ENCODE measurements at regions not wholly inside any gene's neighbourhood (a gene's known extent, or its start where the extent isn't known, plus 50 kb on each side); places are given as distances from the start of the nearest gene placed in this dataset.

GRCh38 chr5:145497052-145497451 is 338.1 kb downstream of the PRELID2 start:
- Histone ChIP-seq H3K4me1 (peaks cover 9% of the 10 kb centered on the region; the same call in 1 of the 2 replicates), H3K9me3 (no peaks in the 10 kb centered on the region), H3K4me3 (no peak overlapping the region), H3K27me3 (ENCODE audit: low read depth) (no peaks in the 10 kb centered on the region), H3K36me3 (replicated peaks) (no peaks in the 10 kb centered on the region)
- in situ Hi-C loops (cut with MboI; ENCODE audit: low sequenced_read_pairs): no loop called here
- no peak for DNase-seq (ENCODE audit: low spot score in 2 of 2)

GRCh38 chr5:145495741-145496140 is 339.4 kb downstream of the PRELID2 start:
- DNase-seq (ENCODE audit: low spot score in 2 of 2): no peak
- Histone ChIP-seq H3K4me1 (peaks cover 9% of the 10 kb centered on the region; the same call in 1 of the 2 replicates), H3K4me3 (no peak overlapping the region), H3K9me3 (no peaks in the 10 kb centered on the region), H3K36me3 (replicated peaks) (no peaks in the 10 kb centered on the region), H3K27me3 (ENCODE audit: low read depth) (no peaks in the 10 kb centered on the region)
- in situ Hi-C loops (cut with MboI; ENCODE audit: low sequenced_read_pairs): no loop called here

GRCh38 chr5:145495196-145495595 is 339.9 kb downstream of the PRELID2 start:
- Histone ChIP-seq H3K4me1 (peaks cover 9% of the 10 kb centered on the region; the same call in 1 of the 2 replicates), H3K27me3 (ENCODE audit: low read depth) (no peaks in the 10 kb centered on the region), H3K4me3 (no peak overlapping the region), H3K36me3 (replicated peaks) (no peaks in the 10 kb centered on the region), H3K9me3 (no peaks in the 10 kb centered on the region)
- in situ Hi-C loops (cut with MboI; ENCODE audit: low sequenced_read_pairs): no loop called here
- DNase-seq (ENCODE audit: low spot score in 2 of 2): no peak

- H3K9me3 ChIP-seq: no peaks in the 10 kb centered on the region
- H3K27me3 ChIP-seq (ENCODE audit: low read depth): no peaks in the 10 kb centered on the region
- H3K4me3 ChIP-seq: no peak overlapping the region
- no peaks in the 10 kb centered on the region; the same call in 1 of the 2 replicates for H3K4me1 ChIP-seq
- in situ Hi-C loops (cut with MboI; ENCODE audit: low sequenced_read_pairs): no loop called here
- no peak for DNase-seq (ENCODE audit: low spot score in 2 of 2)
- H3K36me3 ChIP-seq (replicated peaks): no peaks in the 10 kb centered on the region
These were observed 341.7 kb downstream of the PRELID2 start for GRCh38 chr5:145493435-145493834.

GRCh38 chr5:145489516-145489915 is 345.6 kb downstream of the PRELID2 start:
- Histone ChIP-seq H3K9me3 (no peaks in the 10 kb centered on the region), H3K4me1 (no peaks in the 10 kb centered on the region; the same call in 1 of the 2 replicates), H3K36me3 (replicated peaks) (no peaks in the 10 kb centered on the region), H3K4me3 (no peak overlapping the region), H3K27me3 (ENCODE audit: low read depth) (no peaks in the 10 kb centered on the region)
- in situ Hi-C loops (cut with MboI; ENCODE audit: low sequenced_read_pairs): no loop called here
- no peak for DNase-seq (ENCODE audit: low spot score in 2 of 2)

- H3K36me3 ChIP-seq (replicated peaks): no peaks in the 10 kb centered on the region
- H3K4me1 ChIP-seq: no peaks in the 10 kb centered on the region
- no peak for DNase-seq (ENCODE audit: low spot score in 2 of 2)
- no peaks in the 10 kb centered on the region for H3K27me3 ChIP-seq (ENCODE audit: low read depth)
- in situ Hi-C loops (cut with MboI; ENCODE audit: low sequenced_read_pairs): no loop called here
- no peaks in the 10 kb centered on the region for H3K9me3 ChIP-seq
- H3K4me3 ChIP-seq: no peak overlapping the region
These were observed 351.0 kb downstream of the PRELID2 start for GRCh38 chr5:145484158-145484557.

GRCh38 chr5:145483212-145483611 is 351.9 kb downstream of the PRELID2 start:
- no peak overlapping the region for H3K4me3 ChIP-seq
- in situ Hi-C loops (cut with MboI; ENCODE audit: low sequenced_read_pairs): no loop called here
- no peaks in the 10 kb centered on the region for H3K36me3 ChIP-seq (replicated peaks)
- H3K4me1 ChIP-seq: no peaks in the 10 kb centered on the region
- DNase-seq (ENCODE audit: low spot score in 2 of 2): no peak
- H3K27me3 ChIP-seq (ENCODE audit: low read depth): no peaks in the 10 kb centered on the region
- H3K9me3 ChIP-seq: no peaks in the 10 kb centered on the region

- Histone ChIP-seq H3K4me1 (no peaks in the 10 kb centered on the region), H3K27me3 (ENCODE audit: low read depth) (no peaks in the 10 kb centered on the region), H3K36me3 (replicated peaks) (no peaks in the 10 kb centered on the region), H3K4me3 (no peak overlapping the region), H3K9me3 (no peaks in the 10 kb centered on the region)
- in situ Hi-C loops (cut with MboI; ENCODE audit: low sequenced_read_pairs): no loop called here
- DNase-seq (ENCODE audit: low spot score in 2 of 2): no peak
These were observed 355.3 kb downstream of the PRELID2 start for GRCh38 chr5:145479857-145480256.

GRCh38 chr5:145479271-145479670 is 355.9 kb downstream of the PRELID2 start:
- Histone ChIP-seq H3K4me1 (no peaks in the 10 kb centered on the region), H3K27me3 (ENCODE audit: low read depth) (no peaks in the 10 kb centered on the region), H3K36me3 (replicated peaks) (no peaks in the 10 kb centered on the region), H3K9me3 (no peaks in the 10 kb centered on the region), H3K4me3 (no peak overlapping the region)
- in situ Hi-C loops (cut with MboI; ENCODE audit: low sequenced_read_pairs): no loop called here
- DNase-seq (ENCODE audit: low spot score in 2 of 2): no peak

- no peaks in the 10 kb centered on the region for H3K9me3 ChIP-seq
- in situ Hi-C loops (cut with MboI; ENCODE audit: low sequenced_read_pairs): no loop called here
- H3K4me1 ChIP-seq: no peaks in the 10 kb centered on the region
- no peaks in the 10 kb centered on the region for H3K27me3 ChIP-seq (ENCODE audit: low read depth)
- H3K36me3 ChIP-seq (replicated peaks): no peaks in the 10 kb centered on the region
- no peak for DNase-seq (ENCODE audit: low spot score in 2 of 2)
- no peak overlapping the region for H3K4me3 ChIP-seq
These were observed 356.5 kb downstream of the PRELID2 start for GRCh38 chr5:145478651-145479050.

GRCh38 chr5:145473042-145473642 is 362.0 kb downstream of the PRELID2 start:
- Histone ChIP-seq H3K9me3 (no peaks in the 10 kb centered on the region), H3K27me3 (ENCODE audit: low read depth) (no peaks in the 10 kb centered on the region), H3K36me3 (replicated peaks) (no peaks in the 10 kb centered on the region), H3K4me3 (no peak overlapping the region), H3K4me1 (no peaks in the 10 kb centered on the region)
- DNase-seq (ENCODE audit: low spot score in 2 of 2): no peak
- in situ Hi-C loops (cut with MboI; ENCODE audit: low sequenced_read_pairs): no loop called here

GRCh38 chr5:145471831-145472612 is 363.1 kb downstream of the PRELID2 start:
- Histone ChIP-seq H3K9me3 (no peaks in the 10 kb centered on the region), H3K36me3 (replicated peaks) (no peaks in the 10 kb centered on the region), H3K4me1 (no peaks in the 10 kb centered on the region), H3K4me3 (no peak overlapping the region), H3K27me3 (ENCODE audit: low read depth) (no peaks in the 10 kb centered on the region)
- peak; percentile 42 to 58 for DNase-seq (ENCODE audit: low spot score in 2 of 2)
- in situ Hi-C loops (cut with MboI; ENCODE audit: low sequenced_read_pairs): no loop called here

- no peaks in the 10 kb centered on the region for H3K27me3 ChIP-seq (ENCODE audit: low read depth)
- no peak overlapping the region for H3K4me3 ChIP-seq
- H3K36me3 ChIP-seq (replicated peaks): no peaks in the 10 kb centered on the region
- no peaks in the 10 kb centered on the region for H3K4me1 ChIP-seq
- H3K9me3 ChIP-seq: no peaks in the 10 kb centered on the region
- in situ Hi-C loops (cut with MboI; ENCODE audit: low sequenced_read_pairs): no loop called here
- no peak for DNase-seq (ENCODE audit: low spot score in 2 of 2)
These were observed 364.1 kb downstream of the PRELID2 start for GRCh38 chr5:145471026-145471425.

GRCh38 chr5:145470396-145470979 is 364.7 kb downstream of the PRELID2 start:
- Histone ChIP-seq H3K27me3 (ENCODE audit: low read depth) (no peaks in the 10 kb centered on the region), H3K4me1 (no peaks in the 10 kb centered on the region), H3K4me3 (no peak overlapping the region), H3K36me3 (replicated peaks) (no peaks in the 10 kb centered on the region), H3K9me3 (no peaks in the 10 kb centered on the region)
- in situ Hi-C loops (cut with MboI; ENCODE audit: low sequenced_read_pairs): no loop called here
- DNase-seq (ENCODE audit: low spot score in 2 of 2): no peak
